ENCODE measurements at regions not wholly inside any gene's neighbourhood (a gene's known extent, or its start where the extent isn't known, plus 50 kb on each side); places are given as distances from the start of the nearest gene placed in this dataset.

DNA sequence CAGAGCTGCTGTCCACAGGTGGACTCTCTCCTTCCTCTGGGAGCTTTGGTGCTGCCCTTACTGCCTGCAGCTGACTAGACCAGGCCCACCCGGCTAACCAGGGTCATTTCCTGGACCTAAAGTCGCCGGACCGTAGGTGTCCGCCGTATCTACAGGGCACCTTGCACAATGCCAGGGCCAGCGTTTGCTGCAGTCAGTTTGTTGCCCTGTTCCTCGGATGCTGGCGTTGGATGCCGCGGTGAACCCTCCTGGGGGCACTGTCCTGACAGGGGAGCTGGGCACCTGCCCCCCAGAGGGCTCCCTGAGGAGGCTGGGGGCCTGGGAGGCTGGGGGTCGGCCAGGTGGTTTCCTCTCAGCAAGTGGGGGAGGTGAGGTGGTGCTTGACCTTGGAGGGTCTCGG, 96.6 kb downstream of the UNCX start:
- H3K4me1 Mint-ChIP-seq, result peaks cover 2% of the 10 kb centered on the region
- WGBS (ENCODE audit: insufficient coverage), result 91% methylated on average over 13 of the region's 13 CpGs
- no peaks in the 10 kb centered on the region for H3K79me2 ChIP-seq (ENCODE audit: insufficient read depth, low read length)
- no peaks in the 10 kb centered on the region for H3K36me3 ChIP-seq (replicated peaks in 1 of 2; ENCODE audit: control insufficient read depth in 1 of 2, insufficient read depth in 2 of 2, low read length in 2 of 2)
- intact Hi-C loops (cut with micrococcal nuclease), result no loop called here
- peaks cover 0 to 8% (median 2%) of the 10 kb centered on the region in 7 donors for H3K9me3 Mint-ChIP-seq
- H3K9ac ChIP-seq (ENCODE audit: insufficient read depth, low read length, poor library complexity, severe bottlenecking), result no peak overlapping the region
- no peaks in the 10 kb centered on the region for H4K20me1 ChIP-seq (ENCODE audit: insufficient read depth, low read length)
- H3K27ac Mint-ChIP-seq, result no peak overlapping the region
- no peak for TF ChIP-seq CTCF (IDR thresholded peaks at IDR 0.05)
- no peak overlapping the region for H3K4me3 Mint-ChIP-seq
- no peaks in the 10 kb centered on the region for H3K9me3 ChIP-seq (replicated peaks in 1 of 2; ENCODE audit: control insufficient read depth in 1 of 2, insufficient read depth in 1 of 2, low read length in 2 of 2)
- no peaks in the 10 kb centered on the region for H3K36me3 Mint-ChIP-seq
- no peak overlapping the region for H3K4me3 ChIP-seq (replicated peaks in 1 of 3; ENCODE audit: low read depth in 2 of 3, low read length in 3 of 3)
- DNase-seq, result no peak
- H3K27me3 ChIP-seq (ENCODE audit: control insufficient read depth in 2 of 2, insufficient read depth in 2 of 2, low read length in 2 of 2), result no peaks in the 10 kb centered on the region
- H2AFZ ChIP-seq (ENCODE audit: insufficient read depth, low read depth, low read length, poor library complexity, severe bottlenecking), result no peak overlapping the region
- no peak overlapping the region for H3K27ac ChIP-seq (ENCODE audit: low read depth in 1 of 2, low read length in 2 of 2)
- H3K27me3 Mint-ChIP-seq (ENCODE audit: low read depth in 3 of 3), result peaks cover 9 to 30% (median 12%) of the 10 kb centered on the region in 3 donors
- no peak overlapping the region for H3K4me2 ChIP-seq (replicated peaks; ENCODE audit: extremely low read depth, low read length, poor library complexity, severe bottlenecking)
- no peaks in the 10 kb centered on the region for H3K4me1 ChIP-seq (ENCODE audit: control insufficient read depth in 1 of 2, insufficient read depth in 2 of 2, low read length in 2 of 2)

- H3K4me3 ChIP-seq (replicated peaks in 1 of 3; ENCODE audit: low read depth in 2 of 3, low read length in 3 of 3), result no peak overlapping the region
- no peaks in the 10 kb centered on the region for H3K36me3 ChIP-seq (replicated peaks in 1 of 2; ENCODE audit: control insufficient read depth in 1 of 2, insufficient read depth in 2 of 2, low read length in 2 of 2)
- peaks cover 12 to 36% (median 12%) of the 10 kb centered on the region in 3 donors for H3K27me3 Mint-ChIP-seq (ENCODE audit: low read depth in 3 of 3)
- no peak overlapping the region for H3K4me3 Mint-ChIP-seq
- no peak for TF ChIP-seq CTCF (IDR thresholded peaks at IDR 0.05)
- H3K4me1 ChIP-seq (ENCODE audit: control insufficient read depth in 1 of 2, insufficient read depth in 2 of 2, low read length in 2 of 2), result no peaks in the 10 kb centered on the region
- no peaks in the 10 kb centered on the region for H3K27me3 ChIP-seq (ENCODE audit: control insufficient read depth in 2 of 2, insufficient read depth in 2 of 2, low read length in 2 of 2)
- H3K36me3 Mint-ChIP-seq, result no peaks in the 10 kb centered on the region
- no peak for DNase-seq
- no peaks in the 10 kb centered on the region for H3K79me2 ChIP-seq (ENCODE audit: insufficient read depth, low read length)
- H3K27ac ChIP-seq (ENCODE audit: low read depth in 1 of 2, low read length in 2 of 2), result no peak overlapping the region
- H3K4me1 Mint-ChIP-seq, result peaks cover 2% of the 10 kb centered on the region
- H3K27ac Mint-ChIP-seq, result no peak overlapping the region
- H3K4me2 ChIP-seq (replicated peaks; ENCODE audit: extremely low read depth, low read length, poor library complexity, severe bottlenecking), result no peak overlapping the region
- no peaks in the 10 kb centered on the region for H3K9me3 ChIP-seq (replicated peaks in 1 of 2; ENCODE audit: control insufficient read depth in 1 of 2, insufficient read depth in 1 of 2, low read length in 2 of 2)
- no peak overlapping the region for H3K9ac ChIP-seq (ENCODE audit: insufficient read depth, low read length, poor library complexity, severe bottlenecking)
- intact Hi-C loops (cut with micrococcal nuclease), result no loop called here
- H3K9me3 Mint-ChIP-seq, result peaks cover under 1 to 12% (median 3%) of the 10 kb centered on the region in 7 donors
- H2AFZ ChIP-seq (ENCODE audit: insufficient read depth, low read depth, low read length, poor library complexity, severe bottlenecking), result no peak overlapping the region
- H4K20me1 ChIP-seq (ENCODE audit: insufficient read depth, low read length), result no peaks in the 10 kb centered on the region
- 93% methylated on average over 37 of the region's 38 CpGs for WGBS (ENCODE audit: insufficient coverage)
Measured at GRCh38 chr7:1329966-1330800, 97.5 kb downstream of the UNCX start.

Measured in CD14-positive monocyte (primary cell).